A549 (cell line): ENCODE measurements at regions not wholly inside any gene's neighbourhood (a gene's known extent, or its start where the extent isn't known, plus 50 kb on each side); places are given as distances from the start of the nearest gene placed in this dataset.

Experiments used
- BHLHE40 ChIP-seq: IDR thresholded peaks from 2 replicates; pipeline ENCODE4 v1.6.1; 2012; ENCODE audit warnings: low read depth, low read length, inconsistent platforms
- EP300 ChIP-seq, 2 experiments: fragments of >200 bp; sonication (Bioruptor Twin); formaldehyde crosslinking; IDR thresholded peaks; 2 replicates in 1 of 2; 3 replicates in 1 of 2; pipeline ENCODE4 v1.6.1; 2016 to 2017
- ESRRA ChIP-seq: fragments of 150-350 bp; IDR thresholded peaks from 2 replicates; pipeline ENCODE4 v1.6.1; 2014; ENCODE audit warnings: mild to moderate bottlenecking, low read length, borderline replicate concordance
- GATA3 ChIP-seq: IDR thresholded peaks from 2 replicates; pipeline ENCODE4 v1.6.1; 2012; ENCODE audit warnings: borderline replicate concordance
- NFE2L2 ChIP-seq: fragments of 150-350 bp; conservative IDR thresholded peaks from 2 replicates; pipeline ENCODE4 v1.6.1; 2014; ENCODE audit warnings: low read length
- PHF8 ChIP-seq: fragments of 200-600 bp; sonication (generic); IDR thresholded peaks from 2 replicates; pipeline ENCODE4 v1.6.1; 2016; ENCODE audit warnings: low read depth, mild to moderate bottlenecking, antibody characterized with exemption, moderate library complexity, borderline replicate concordance
- POLR2A ChIP-seq: IDR thresholded peaks from 2 replicates; pipeline ENCODE4 v1.6.1; 2012; ENCODE audit warnings: mild to moderate bottlenecking, low read length
- SMC3 ChIP-seq: fragments of >200 bp; sonication (Bioruptor Twin); formaldehyde crosslinking; IDR thresholded peaks from 3 replicates; pipeline ENCODE4 v1.6.1; 2018; ENCODE audit warnings: inconsistent platforms
- TP53 ChIP-seq: fragments of 250-450 bp; sonication (Bioruptor Pico); IDR thresholded peaks from 2 replicates; pipeline ENCODE4 v1.5.0; 2021; ENCODE audit warnings: mild to moderate bottlenecking, moderate library complexity
- ZSCAN20 ChIP-seq: fragments of 250-450 bp; sonication (Bioruptor Pico); IDR thresholded peaks from 2 replicates; pipeline ENCODE4 v1.8.0; 2022; ENCODE audit warnings: mild to moderate bottlenecking, moderate library complexity
- TF ChIP-seq, protein P1 (sequence below): IDR thresholded peaks from 2 replicates; pipeline ENCODE4 v1.6.1; 2012
- TF ChIP-seq, protein P2 (sequence below): fragments of >200 bp; sonication (Bioruptor Twin); formaldehyde crosslinking; IDR thresholded peaks from 3 replicates; pipeline ENCODE4 v1.5.1; 2016
- TF ChIP-seq, protein P3 (sequence below): IDR thresholded peaks from 2 replicates; pipeline ENCODE4 v1.6.1; 2012
- TF ChIP-seq, protein P4 (sequence below): fragments of 250-450 bp; sonication (Bioruptor Pico); IDR thresholded peaks from 2 replicates; pipeline ENCODE4 v1.5.0; 2021; ENCODE audit warnings: mild to moderate bottlenecking, moderate library complexity, borderline replicate concordance

DNA sequence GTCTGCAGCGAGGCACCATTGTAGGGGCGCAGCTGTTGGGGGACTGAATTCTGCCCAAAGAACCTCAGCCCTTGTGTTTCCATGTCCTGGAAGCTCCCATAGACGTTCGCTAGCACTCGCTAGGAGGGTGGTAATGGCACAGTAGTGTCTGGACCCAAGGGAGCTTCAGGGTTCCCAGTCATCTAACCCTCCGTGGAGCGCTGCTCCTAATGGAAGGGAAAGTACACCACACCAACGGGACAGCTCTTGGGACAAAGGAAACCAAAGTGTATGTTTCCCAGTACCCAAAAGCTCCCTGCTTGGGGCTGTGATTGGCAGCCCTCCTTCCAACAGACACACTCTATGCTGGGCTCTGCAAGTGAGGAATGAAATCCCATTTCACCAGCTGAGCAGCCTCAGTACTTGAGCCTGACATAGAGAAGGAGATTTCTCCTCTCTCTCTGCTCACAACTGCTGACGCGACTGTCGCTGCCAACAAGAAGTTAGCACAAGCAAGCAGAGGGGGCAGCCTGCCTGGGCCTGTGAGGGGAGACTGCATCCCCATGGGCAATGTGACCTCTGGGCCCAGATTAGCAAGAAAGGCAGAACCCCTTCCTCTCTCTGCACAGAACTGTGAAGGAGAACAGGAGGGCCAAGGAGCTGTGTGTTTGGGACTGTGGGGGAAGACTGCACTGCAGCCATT lies 67.6 kb upstream of the SMARCAD1 start:
- TF ChIP-seq NFE2L2 (no peak), EP300 (IDR thresholded peaks at IDR 0.05) (no peak), PHF8 (no peak), ZSCAN20 (CRISPR knock-in tag) (no peak), TP53 (CRISPR knock-in tag) (no peak), POLR2A (no peak), GATA3 (no peak), ESRRA (no peak), BHLHE40 (no peak), SMC3 (no peak)
- TF ChIP-seq, protein P1, sequence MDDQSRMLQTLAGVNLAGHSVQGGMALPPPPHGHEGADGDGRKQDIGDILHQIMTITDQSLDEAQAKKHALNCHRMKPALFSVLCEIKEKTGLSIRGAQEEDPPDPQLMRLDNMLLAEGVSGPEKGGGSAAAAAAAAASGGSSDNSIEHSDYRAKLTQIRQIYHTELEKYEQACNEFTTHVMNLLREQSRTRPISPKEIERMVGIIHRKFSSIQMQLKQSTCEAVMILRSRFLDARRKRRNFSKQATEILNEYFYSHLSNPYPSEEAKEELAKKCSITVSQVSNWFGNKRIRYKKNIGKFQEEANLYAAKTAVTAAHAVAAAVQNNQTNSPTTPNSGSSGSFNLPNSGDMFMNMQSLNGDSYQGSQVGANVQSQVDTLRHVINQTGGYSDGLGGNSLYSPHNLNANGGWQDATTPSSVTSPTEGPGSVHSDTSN: no peak
- TF ChIP-seq, protein P2, sequence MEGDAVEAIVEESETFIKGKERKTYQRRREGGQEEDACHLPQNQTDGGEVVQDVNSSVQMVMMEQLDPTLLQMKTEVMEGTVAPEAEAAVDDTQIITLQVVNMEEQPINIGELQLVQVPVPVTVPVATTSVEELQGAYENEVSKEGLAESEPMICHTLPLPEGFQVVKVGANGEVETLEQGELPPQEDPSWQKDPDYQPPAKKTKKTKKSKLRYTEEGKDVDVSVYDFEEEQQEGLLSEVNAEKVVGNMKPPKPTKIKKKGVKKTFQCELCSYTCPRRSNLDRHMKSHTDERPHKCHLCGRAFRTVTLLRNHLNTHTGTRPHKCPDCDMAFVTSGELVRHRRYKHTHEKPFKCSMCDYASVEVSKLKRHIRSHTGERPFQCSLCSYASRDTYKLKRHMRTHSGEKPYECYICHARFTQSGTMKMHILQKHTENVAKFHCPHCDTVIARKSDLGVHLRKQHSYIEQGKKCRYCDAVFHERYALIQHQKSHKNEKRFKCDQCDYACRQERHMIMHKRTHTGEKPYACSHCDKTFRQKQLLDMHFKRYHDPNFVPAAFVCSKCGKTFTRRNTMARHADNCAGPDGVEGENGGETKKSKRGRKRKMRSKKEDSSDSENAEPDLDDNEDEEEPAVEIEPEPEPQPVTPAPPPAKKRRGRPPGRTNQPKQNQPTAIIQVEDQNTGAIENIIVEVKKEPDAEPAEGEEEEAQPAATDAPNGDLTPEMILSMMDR: no peak
- TF ChIP-seq, protein P3, sequence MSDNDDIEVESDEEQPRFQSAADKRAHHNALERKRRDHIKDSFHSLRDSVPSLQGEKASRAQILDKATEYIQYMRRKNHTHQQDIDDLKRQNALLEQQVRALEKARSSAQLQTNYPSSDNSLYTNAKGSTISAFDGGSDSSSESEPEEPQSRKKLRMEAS: no peak
- TF ChIP-seq, protein P4, sequence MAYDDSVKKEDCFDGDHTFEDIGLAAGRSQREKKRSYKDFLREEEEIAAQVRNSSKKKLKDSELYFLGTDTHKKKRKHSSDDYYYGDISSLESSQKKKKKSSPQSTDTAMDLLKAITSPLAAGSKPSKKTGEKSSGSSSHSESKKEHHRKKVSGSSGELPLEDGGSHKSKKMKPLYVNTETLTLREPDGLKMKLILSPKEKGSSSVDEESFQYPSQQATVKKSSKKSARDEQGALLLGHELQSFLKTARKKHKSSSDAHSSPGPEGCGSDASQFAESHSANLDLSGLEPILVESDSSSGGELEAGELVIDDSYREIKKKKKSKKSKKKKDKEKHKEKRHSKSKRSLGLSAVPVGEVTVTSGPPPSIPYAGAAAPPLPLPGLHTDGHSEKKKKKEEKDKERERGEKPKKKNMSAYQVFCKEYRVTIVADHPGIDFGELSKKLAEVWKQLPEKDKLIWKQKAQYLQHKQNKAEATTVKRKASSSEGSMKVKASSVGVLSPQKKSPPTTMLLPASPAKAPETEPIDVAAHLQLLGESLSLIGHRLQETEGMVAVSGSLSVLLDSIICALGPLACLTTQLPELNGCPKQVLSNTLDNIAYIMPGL (CRISPR knock-in tag): no peak
